ENCODE measurements at regions not wholly inside any gene's neighbourhood (a gene's known extent, or its start where the extent isn't known, plus 50 kb on each side); places are given as distances from the start of the nearest gene placed in this dataset.

DNA sequence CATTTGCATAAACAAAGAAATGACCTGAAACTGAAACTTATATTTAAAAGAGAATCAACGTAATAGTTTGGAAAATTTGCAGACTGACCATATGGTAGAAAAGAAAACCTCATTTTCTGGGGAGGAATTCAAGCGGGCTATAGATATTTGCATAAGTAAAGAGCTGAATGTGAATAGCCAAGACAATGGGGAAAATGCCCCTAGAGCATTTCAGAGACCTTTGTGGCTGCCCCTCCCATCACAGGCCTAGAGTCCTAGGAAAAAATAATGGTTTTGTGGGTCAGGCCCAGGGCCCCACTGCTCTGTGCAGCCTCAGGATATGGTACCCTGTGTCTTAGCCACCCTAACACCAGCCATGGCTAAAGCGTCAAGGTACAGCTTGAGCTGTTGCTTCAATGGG, 480.6 kb upstream of the MBL2 start:
- TF ChIP-seq, protein P1, sequence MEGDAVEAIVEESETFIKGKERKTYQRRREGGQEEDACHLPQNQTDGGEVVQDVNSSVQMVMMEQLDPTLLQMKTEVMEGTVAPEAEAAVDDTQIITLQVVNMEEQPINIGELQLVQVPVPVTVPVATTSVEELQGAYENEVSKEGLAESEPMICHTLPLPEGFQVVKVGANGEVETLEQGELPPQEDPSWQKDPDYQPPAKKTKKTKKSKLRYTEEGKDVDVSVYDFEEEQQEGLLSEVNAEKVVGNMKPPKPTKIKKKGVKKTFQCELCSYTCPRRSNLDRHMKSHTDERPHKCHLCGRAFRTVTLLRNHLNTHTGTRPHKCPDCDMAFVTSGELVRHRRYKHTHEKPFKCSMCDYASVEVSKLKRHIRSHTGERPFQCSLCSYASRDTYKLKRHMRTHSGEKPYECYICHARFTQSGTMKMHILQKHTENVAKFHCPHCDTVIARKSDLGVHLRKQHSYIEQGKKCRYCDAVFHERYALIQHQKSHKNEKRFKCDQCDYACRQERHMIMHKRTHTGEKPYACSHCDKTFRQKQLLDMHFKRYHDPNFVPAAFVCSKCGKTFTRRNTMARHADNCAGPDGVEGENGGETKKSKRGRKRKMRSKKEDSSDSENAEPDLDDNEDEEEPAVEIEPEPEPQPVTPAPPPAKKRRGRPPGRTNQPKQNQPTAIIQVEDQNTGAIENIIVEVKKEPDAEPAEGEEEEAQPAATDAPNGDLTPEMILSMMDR (IDR thresholded peaks at IDR 0.05), result no peak
- no peak for TF ChIP-seq ZFX (IDR thresholded peaks at IDR 0.05; ENCODE audit: borderline replicate concordance)

Data from 22Rv1 (cell line).